ENCODE measurements at regions not wholly inside any gene's neighbourhood (a gene's known extent, or its start where the extent isn't known, plus 50 kb on each side); places are given as distances from the start of the nearest gene placed in this dataset.

DNA sequence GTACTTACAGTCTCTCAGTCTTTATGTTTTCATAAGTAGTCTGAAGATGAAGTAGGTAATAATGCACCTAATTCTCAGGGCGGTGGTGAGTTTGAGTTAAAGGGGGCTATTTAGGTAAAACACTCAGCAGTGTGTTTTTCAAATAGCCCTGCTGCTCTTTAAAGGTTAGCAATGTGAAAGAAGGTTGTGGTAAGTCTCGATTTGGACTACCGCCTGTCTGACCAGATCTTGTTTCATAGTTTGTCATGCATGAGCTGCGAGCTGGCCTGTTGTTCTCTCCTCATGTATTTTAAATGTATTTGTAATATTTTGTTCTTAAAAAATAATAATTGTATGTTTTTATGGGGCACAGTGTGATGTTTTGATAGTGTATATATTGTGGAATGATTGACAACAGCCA is 340.2 kb downstream of the DHX35 start:
- H2AFZ ChIP-seq (ENCODE audit: low read depth, low read length, severe bottlenecking) = no peak overlapping the region
- no peak overlapping the region for H3K4me3 ChIP-seq (ENCODE audit: insufficient read depth, low read length, poor library complexity, severe bottlenecking)
- no peaks in the 10 kb centered on the region for H3K79me2 ChIP-seq (ENCODE audit: insufficient read depth, low read length)
- H3K27ac ChIP-seq (ENCODE audit: low read depth, low read length) = no peak overlapping the region
- H3K9me3 ChIP-seq (ENCODE audit: insufficient read depth, low read length) = no peaks in the 10 kb centered on the region
- H4K20me1 ChIP-seq (ENCODE audit: low read depth, low read length) = no peaks in the 10 kb centered on the region
- no peak overlapping the region for H3K4me2 ChIP-seq (ENCODE audit: low read depth, low read length, poor library complexity, severe bottlenecking)
- H3F3A ChIP-seq (ENCODE audit: insufficient read depth) = no peaks in the 10 kb centered on the region
- TF ChIP-seq CTCF (IDR thresholded peaks at IDR 0.05; ENCODE audit: insufficient read depth, low read length, poor library complexity, severe bottlenecking) (no peak), EZH2phosphoT487 (conservative IDR thresholded peaks at IDR 0.05; ENCODE audit: low read length) (no peak)
- no peak overlapping the region for H3K9ac ChIP-seq (ENCODE audit: low read length)
- H3K36me3 ChIP-seq (ENCODE audit: low read length) = no peaks in the 10 kb centered on the region
- no peaks in the 10 kb centered on the region for H3K27me3 ChIP-seq (ENCODE audit: low read length)
- no peaks in the 10 kb centered on the region for H3K9me2 ChIP-seq (replicated peaks; ENCODE audit: insufficient read depth, low read length)

DNA sequence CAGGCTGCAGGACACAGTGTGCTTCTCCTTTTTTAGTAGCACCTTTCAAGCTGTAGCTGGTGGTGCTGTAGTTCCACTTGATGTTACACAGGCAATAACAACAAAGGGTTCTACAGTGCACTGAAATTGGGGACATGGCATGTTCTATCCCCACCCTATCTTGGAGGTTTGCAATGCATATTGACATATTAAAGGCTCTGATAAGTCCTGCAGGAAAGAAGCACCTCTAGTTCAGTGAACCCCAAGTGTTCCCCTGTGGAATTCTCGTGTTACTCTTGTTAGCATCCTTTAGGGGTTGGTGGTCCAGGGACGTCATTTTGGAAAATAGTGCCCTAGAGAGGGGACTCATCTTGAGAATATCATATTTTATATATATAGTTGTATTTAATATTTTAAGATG is 337.6 kb downstream of the DHX35 start:
- Histone ChIP-seq H3K27ac (ENCODE audit: low read depth, low read length) (no peak overlapping the region), H3K79me2 (ENCODE audit: insufficient read depth, low read length) (no peaks in the 10 kb centered on the region), H3K4me2 (ENCODE audit: low read depth, low read length, poor library complexity, severe bottlenecking) (no peak overlapping the region), H3K27me3 (ENCODE audit: low read length) (no peaks in the 10 kb centered on the region), H3K36me3 (ENCODE audit: low read length) (no peaks in the 10 kb centered on the region), H3F3A (ENCODE audit: insufficient read depth) (no peaks in the 10 kb centered on the region), H3K9me2 (replicated peaks; ENCODE audit: insufficient read depth, low read length) (no peaks in the 10 kb centered on the region), H4K20me1 (ENCODE audit: low read depth, low read length) (no peaks in the 10 kb centered on the region), H3K9ac (ENCODE audit: low read length) (no peak overlapping the region), H2AFZ (ENCODE audit: low read depth, low read length, severe bottlenecking) (no peak overlapping the region), H3K9me3 (ENCODE audit: insufficient read depth, low read length) (no peaks in the 10 kb centered on the region), H3K4me3 (ENCODE audit: insufficient read depth, low read length, poor library complexity, severe bottlenecking) (no peak overlapping the region)
- TF ChIP-seq EZH2phosphoT487 (conservative IDR thresholded peaks at IDR 0.05; ENCODE audit: low read length) = no peak
- TF ChIP-seq CTCF (IDR thresholded peaks at IDR 0.05; ENCODE audit: insufficient read depth, low read length, poor library complexity, severe bottlenecking) = no peak

DNA sequence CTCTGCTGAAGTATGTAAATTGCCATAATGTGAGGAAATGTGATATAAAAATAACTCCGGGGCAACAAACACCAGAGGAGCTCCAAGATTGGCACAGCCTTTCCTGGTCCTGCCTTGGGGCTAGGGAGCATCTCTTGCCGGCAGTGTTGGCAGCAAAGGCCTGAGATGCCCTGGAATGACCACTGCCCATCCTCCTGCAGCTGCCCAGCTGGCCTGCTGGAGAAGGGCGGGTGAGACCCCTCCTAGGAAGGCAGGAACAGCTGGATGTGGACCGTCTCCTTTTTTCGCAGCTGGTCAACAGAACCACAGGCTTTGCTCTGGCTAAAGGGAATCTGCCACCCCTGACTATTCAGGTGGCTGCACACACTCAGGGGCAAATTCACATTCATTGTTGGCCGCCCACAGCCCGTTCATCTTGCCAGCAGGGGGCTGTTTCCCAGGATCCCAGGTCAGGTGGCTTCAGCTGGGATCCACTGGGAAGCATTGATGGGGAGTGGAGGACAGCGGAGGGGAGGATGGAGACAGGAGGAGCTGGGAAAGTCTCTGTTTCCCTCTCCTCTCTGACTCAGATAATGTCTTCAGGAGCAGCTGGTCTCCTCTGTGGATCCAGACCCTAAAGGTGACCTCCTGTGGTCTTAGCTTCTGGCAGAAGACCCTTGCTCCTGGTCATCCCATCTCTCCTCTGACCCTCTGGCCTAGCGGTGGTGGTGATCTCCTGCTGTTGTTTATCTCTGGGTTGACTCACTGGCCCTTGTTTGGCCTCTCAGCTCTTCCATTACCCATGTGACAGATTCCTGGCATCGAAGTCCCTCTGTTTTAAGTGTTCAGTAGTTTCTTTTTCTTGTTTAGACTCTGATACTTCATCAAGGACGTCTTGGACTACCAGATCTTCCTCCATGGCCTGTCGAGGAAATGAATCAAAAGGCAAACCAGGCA is 336.7 kb downstream of the DHX35 start:
- TF ChIP-seq EZH2phosphoT487 (conservative IDR thresholded peaks at IDR 0.05; ENCODE audit: low read length) = no peak
- H3K9me3 ChIP-seq (ENCODE audit: insufficient read depth, low read length) = no peaks in the 10 kb centered on the region
- H3K27ac ChIP-seq (ENCODE audit: low read depth, low read length) = no peak overlapping the region
- no peaks in the 10 kb centered on the region for H3K36me3 ChIP-seq (ENCODE audit: low read length)
- H3K27me3 ChIP-seq (ENCODE audit: low read length) = no peaks in the 10 kb centered on the region
- H3K9ac ChIP-seq (ENCODE audit: low read length) = no peak overlapping the region
- no peaks in the 10 kb centered on the region for H4K20me1 ChIP-seq (ENCODE audit: low read depth, low read length)
- H3K9me2 ChIP-seq (replicated peaks; ENCODE audit: insufficient read depth, low read length) = no peaks in the 10 kb centered on the region
- H3K4me3 ChIP-seq (ENCODE audit: insufficient read depth, low read length, poor library complexity, severe bottlenecking) = no peak overlapping the region
- H3F3A ChIP-seq (ENCODE audit: insufficient read depth) = no peaks in the 10 kb centered on the region
- no peaks in the 10 kb centered on the region for H3K79me2 ChIP-seq (ENCODE audit: insufficient read depth, low read length)
- H2AFZ ChIP-seq (ENCODE audit: low read depth, low read length, severe bottlenecking) = no peak overlapping the region
- no peak overlapping the region for H3K4me2 ChIP-seq (ENCODE audit: low read depth, low read length, poor library complexity, severe bottlenecking)

DNA sequence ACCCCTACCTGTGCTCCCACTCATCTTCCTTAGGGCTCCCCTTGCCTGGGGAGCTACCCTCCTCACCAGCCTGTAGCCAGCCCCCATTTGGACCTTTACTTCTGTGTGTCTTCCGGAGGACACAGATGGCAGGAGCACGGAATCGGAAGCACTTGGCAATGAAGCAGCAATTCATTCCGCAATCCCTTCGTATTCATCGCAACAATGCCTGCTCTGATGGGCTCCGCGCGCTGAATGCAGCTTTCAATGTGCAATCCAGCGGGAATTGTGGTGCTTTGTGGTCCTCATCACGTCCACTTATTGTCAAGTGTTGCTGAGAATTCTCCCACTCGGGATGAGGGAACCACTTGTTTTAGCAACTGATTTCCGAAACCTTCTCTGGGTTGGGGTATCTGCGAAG is 336.0 kb downstream of the DHX35 start:
- no peaks in the 10 kb centered on the region for H3K36me3 ChIP-seq (ENCODE audit: low read length)
- H3K4me3 ChIP-seq (ENCODE audit: insufficient read depth, low read length, poor library complexity, severe bottlenecking) = no peak overlapping the region
- H3K27me3 ChIP-seq (ENCODE audit: low read length) = no peaks in the 10 kb centered on the region
- H3K9me3 ChIP-seq (ENCODE audit: insufficient read depth, low read length) = no peaks in the 10 kb centered on the region
- H4K20me1 ChIP-seq (ENCODE audit: low read depth, low read length) = no peaks in the 10 kb centered on the region
- H2AFZ ChIP-seq (ENCODE audit: low read depth, low read length, severe bottlenecking) = no peak overlapping the region
- no peak overlapping the region for H3K27ac ChIP-seq (ENCODE audit: low read depth, low read length)
- no peak overlapping the region for H3K9ac ChIP-seq (ENCODE audit: low read length)
- H3F3A ChIP-seq (ENCODE audit: insufficient read depth) = no peaks in the 10 kb centered on the region
- H3K79me2 ChIP-seq (ENCODE audit: insufficient read depth, low read length) = no peaks in the 10 kb centered on the region
- H3K4me2 ChIP-seq (ENCODE audit: low read depth, low read length, poor library complexity, severe bottlenecking) = no peak overlapping the region
- H3K9me2 ChIP-seq (replicated peaks; ENCODE audit: insufficient read depth, low read length) = no peaks in the 10 kb centered on the region
- TF ChIP-seq CTCF (IDR thresholded peaks at IDR 0.05; ENCODE audit: insufficient read depth, low read length, poor library complexity, severe bottlenecking) = no peak
- TF ChIP-seq EZH2phosphoT487 (conservative IDR thresholded peaks at IDR 0.05; ENCODE audit: low read length) = no peak

Data from SU-DHL-6 (cell line).